Astrocyte (in vitro differentiated cells and primary cell): ENCODE measurements at regions not wholly inside any gene's neighbourhood (a gene's known extent, or its start where the extent isn't known, plus 50 kb on each side); places are given as distances from the start of the nearest gene placed in this dataset.

ENCODE experiments used
- DNase-seq: peaks from one replicate; pipeline ENCODE4 v3.0.0-alpha.2; 2010; ENCODE audit warnings: low read depth
- FAIRE-seq: peaks from 2 replicates; lab custom pipeline; 2011; peaks lifted over from hg19 to GRCh38; lab: Jason Lieb, UNC
- H2AFZ ChIP-seq: 2 replicates; pipeline ENCODE4 v1.6.0; 2012; ENCODE audit warnings: low read depth, low read length, inconsistent platforms
- H3K27ac ChIP-seq: 2 replicates; pipeline ENCODE4 v1.5.1; 2011; ENCODE audit warnings: low read depth, low read length, inconsistent platforms
- H3K27me3 ChIP-seq: 2 replicates; pipeline ENCODE4 v1.6.0; 2011; ENCODE audit warnings: low read length, inconsistent platforms; ENCODE audit not compliant: insufficient read depth
- H3K36me3 ChIP-seq: 2 replicates; pipeline ENCODE4 v1.5.1; 2011; ENCODE audit warnings: low read length, inconsistent platforms; ENCODE audit not compliant: insufficient read depth
- H3K4me1 ChIP-seq: 2 replicates; pipeline ENCODE4 v1.5.1; 2011; ENCODE audit warnings: low read length, inconsistent platforms; ENCODE audit not compliant: insufficient read depth
- H3K4me2 ChIP-seq: 2 replicates; pipeline ENCODE4 v1.6.0; 2012; ENCODE audit warnings: low read length, inconsistent platforms
- H3K4me3 ChIP-seq: 2 replicates; pipeline ENCODE4 v1.5.1; 2011; ENCODE audit warnings: low read depth, mild to moderate bottlenecking, low read length, inconsistent platforms; ENCODE audit not compliant: insufficient read depth
- H3K79me2 ChIP-seq: 2 replicates; pipeline ENCODE4 v1.6.0; 2012; ENCODE audit warnings: mild to moderate bottlenecking, low read length, inconsistent platforms; ENCODE audit not compliant: insufficient read depth
- H3K9ac ChIP-seq: 2 replicates; pipeline ENCODE4 v1.6.0; 2012; ENCODE audit warnings: mild to moderate bottlenecking, low read length, inconsistent platforms
- H3K9me3 ChIP-seq: 2 replicates; pipeline ENCODE4 v1.5.1; 2012; ENCODE audit warnings: low read depth, mild to moderate bottlenecking, low read length, inconsistent platforms; ENCODE audit not compliant: insufficient read depth
- H4K20me1 ChIP-seq: 2 replicates; pipeline ENCODE4 v1.6.0; 2012; ENCODE audit warnings: low read length, inconsistent platforms; ENCODE audit not compliant: insufficient read depth
- H3K27ac Mint-ChIP-seq: one replicate; pipeline ENCODE4 v1.8.0; 2021; ENCODE audit warnings: mild to moderate bottlenecking, mixed read lengths; ENCODE audit not compliant: unreplicated experiment
- H3K27me3 Mint-ChIP-seq: one replicate; pipeline ENCODE4 v1.8.0; 2021; ENCODE audit warnings: low read depth, mixed read lengths; ENCODE audit not compliant: unreplicated experiment
- H3K36me3 Mint-ChIP-seq: one replicate; pipeline ENCODE4 v1.8.0; 2021; ENCODE audit warnings: low read depth, mixed read lengths; ENCODE audit not compliant: unreplicated experiment
- H3K4me1 Mint-ChIP-seq: one replicate; pipeline ENCODE4 v1.8.0; 2021; ENCODE audit warnings: low read depth, mixed read lengths; ENCODE audit not compliant: unreplicated experiment
- H3K4me3 Mint-ChIP-seq: one replicate; pipeline ENCODE4 v1.8.0; 2021; ENCODE audit warnings: mild to moderate bottlenecking, moderate library complexity, mixed read lengths; ENCODE audit not compliant: unreplicated experiment
- H3K9me3 Mint-ChIP-seq: one replicate; pipeline ENCODE4 v1.8.0; 2021; ENCODE audit warnings: mild to moderate bottlenecking, mixed read lengths; ENCODE audit not compliant: unreplicated experiment
- EZH2 ChIP-seq: IDR thresholded peaks from 2 replicates; pipeline ENCODE4 v1.6.1; 2012; ENCODE audit warnings: mild to moderate bottlenecking, low read length, inconsistent platforms; ENCODE audit not compliant: insufficient read depth
- TF ChIP-seq, protein P1 (sequence below): IDR thresholded peaks from 2 replicates; pipeline ENCODE4 v1.5.1; 2011; ENCODE audit warnings: low read depth, mild to moderate bottlenecking, inconsistent platforms, low read length, moderate library complexity; ENCODE audit not compliant: insufficient read depth

DNA sequence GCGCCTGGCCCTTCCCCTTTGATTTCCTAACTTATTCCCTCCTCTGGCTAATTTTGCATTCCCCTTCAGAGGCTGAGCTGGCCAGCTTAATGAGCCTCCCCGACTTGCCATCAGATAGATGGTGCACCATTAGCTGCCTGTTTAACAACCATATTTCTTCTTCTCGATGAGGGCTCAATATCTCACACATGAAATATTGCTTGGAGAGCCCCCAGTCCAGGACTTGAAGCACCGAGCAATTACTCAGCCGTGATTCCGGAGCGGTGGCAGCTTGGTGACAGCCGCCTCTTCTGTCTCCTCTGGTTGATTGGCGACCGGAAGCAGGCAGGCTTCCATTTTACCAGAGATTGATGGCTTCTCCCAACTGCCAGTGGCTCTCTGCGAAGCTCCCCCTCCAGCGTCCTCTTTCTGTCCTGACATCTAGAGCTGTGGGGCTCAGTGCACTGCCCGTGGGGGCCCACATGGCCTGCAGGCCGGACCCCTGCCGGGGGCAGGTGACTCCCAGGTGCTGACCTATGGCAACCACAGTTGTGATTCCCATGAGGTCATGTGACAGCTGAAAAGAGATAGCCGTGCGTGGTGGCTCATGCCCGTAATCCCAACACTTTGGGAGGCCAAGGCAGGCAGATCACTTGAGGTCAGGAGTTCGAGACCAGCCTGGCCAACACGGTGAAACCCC lies 133.7 kb upstream of the SEC14L1 start:
- TF ChIP-seq EZH2, result no peak
- TF ChIP-seq, protein P1, sequence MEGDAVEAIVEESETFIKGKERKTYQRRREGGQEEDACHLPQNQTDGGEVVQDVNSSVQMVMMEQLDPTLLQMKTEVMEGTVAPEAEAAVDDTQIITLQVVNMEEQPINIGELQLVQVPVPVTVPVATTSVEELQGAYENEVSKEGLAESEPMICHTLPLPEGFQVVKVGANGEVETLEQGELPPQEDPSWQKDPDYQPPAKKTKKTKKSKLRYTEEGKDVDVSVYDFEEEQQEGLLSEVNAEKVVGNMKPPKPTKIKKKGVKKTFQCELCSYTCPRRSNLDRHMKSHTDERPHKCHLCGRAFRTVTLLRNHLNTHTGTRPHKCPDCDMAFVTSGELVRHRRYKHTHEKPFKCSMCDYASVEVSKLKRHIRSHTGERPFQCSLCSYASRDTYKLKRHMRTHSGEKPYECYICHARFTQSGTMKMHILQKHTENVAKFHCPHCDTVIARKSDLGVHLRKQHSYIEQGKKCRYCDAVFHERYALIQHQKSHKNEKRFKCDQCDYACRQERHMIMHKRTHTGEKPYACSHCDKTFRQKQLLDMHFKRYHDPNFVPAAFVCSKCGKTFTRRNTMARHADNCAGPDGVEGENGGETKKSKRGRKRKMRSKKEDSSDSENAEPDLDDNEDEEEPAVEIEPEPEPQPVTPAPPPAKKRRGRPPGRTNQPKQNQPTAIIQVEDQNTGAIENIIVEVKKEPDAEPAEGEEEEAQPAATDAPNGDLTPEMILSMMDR, result no peak
- FAIRE-seq (no peak), DNase-seq (no peak)
- Histone ChIP-seq H3K27me3 (no peaks in the 10 kb centered on the region), H3K36me3 (no peaks in the 10 kb centered on the region), H3K4me2 (no peak overlapping the region), H3K79me2 (no peaks in the 10 kb centered on the region), H3K9me3 (no peaks in the 10 kb centered on the region), H3K4me3 (no peak overlapping the region), H3K9ac (no peak overlapping the region), H4K20me1 (no peaks in the 10 kb centered on the region), H3K27ac (no peak overlapping the region), H3K4me1 (peaks cover 13% of the 10 kb centered on the region), H2AFZ (no peak overlapping the region)
- no peaks in the 10 kb centered on the region for H3K36me3 Mint-ChIP-seq
- peaks cover 22% of the 10 kb centered on the region for H3K27me3 Mint-ChIP-seq
- no peak overlapping the region for H3K27ac Mint-ChIP-seq
- peaks cover 7% of the 10 kb centered on the region for H3K4me1 Mint-ChIP-seq
- H3K4me3 Mint-ChIP-seq, result no peak overlapping the region
- peaks cover 9% of the 10 kb centered on the region for H3K9me3 Mint-ChIP-seq

DNA sequence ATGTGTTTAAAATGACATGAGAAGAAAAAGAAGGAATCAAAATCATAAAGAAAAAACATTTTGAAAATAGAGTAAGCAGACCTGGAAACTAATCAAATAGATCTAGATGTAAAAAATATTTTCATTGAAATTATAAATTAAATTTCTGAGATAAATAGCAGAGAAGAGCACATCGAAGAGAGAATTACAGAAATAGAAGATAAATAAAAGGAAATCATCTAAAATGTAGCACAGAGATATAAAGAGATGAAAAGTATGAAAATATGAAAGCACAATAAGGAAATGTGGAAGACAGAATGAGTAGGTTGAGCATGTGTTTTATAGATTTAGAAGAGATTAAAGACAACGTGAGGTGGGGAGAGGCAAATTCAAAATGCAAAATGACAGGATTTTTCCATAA lies 130.9 kb upstream of the SEC14L1 start:
- Histone ChIP-seq H2AFZ (no peak overlapping the region), H3K27ac (no peak overlapping the region), H3K9me3 (no peaks in the 10 kb centered on the region), H3K4me2 (no peak overlapping the region), H3K79me2 (no peaks in the 10 kb centered on the region), H4K20me1 (no peaks in the 10 kb centered on the region), H3K36me3 (no peaks in the 10 kb centered on the region), H3K9ac (no peak overlapping the region), H3K4me1 (no peaks in the 10 kb centered on the region), H3K4me3 (no peak overlapping the region), H3K27me3 (no peaks in the 10 kb centered on the region)
- no peaks in the 10 kb centered on the region for H3K4me1 Mint-ChIP-seq
- no peak overlapping the region for H3K27ac Mint-ChIP-seq
- no peak overlapping the region for H3K4me3 Mint-ChIP-seq
- FAIRE-seq (no peak), DNase-seq (no peak)
- no peaks in the 10 kb centered on the region for H3K36me3 Mint-ChIP-seq
- peaks cover 22% of the 10 kb centered on the region for H3K27me3 Mint-ChIP-seq
- no peak for TF ChIP-seq EZH2
- TF ChIP-seq, protein P1, result no peak
- H3K9me3 Mint-ChIP-seq, result peaks cover 9% of the 10 kb centered on the region

DNA sequence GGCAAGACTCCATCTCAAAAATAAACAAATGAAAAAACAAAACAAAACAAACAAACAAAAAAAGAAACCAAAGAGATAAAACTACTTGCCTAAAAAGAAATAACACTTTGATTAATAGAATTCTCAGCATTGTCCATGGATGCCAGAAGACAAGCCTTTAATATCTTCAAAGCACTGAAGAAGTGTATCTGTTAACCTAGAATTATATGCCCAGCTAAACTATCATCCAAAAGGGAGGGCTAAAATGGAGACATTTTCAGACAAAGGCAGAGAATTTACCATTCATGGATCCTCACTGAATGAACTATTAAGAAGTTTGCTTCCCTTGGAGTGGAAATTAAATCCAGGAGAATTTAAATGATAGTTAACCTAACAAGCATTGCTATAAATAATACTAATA lies 130.1 kb upstream of the SEC14L1 start:
- Histone ChIP-seq H2AFZ (no peak overlapping the region), H3K79me2 (no peaks in the 10 kb centered on the region), H3K27ac (no peak overlapping the region), H3K27me3 (no peaks in the 10 kb centered on the region), H3K9ac (no peak overlapping the region), H4K20me1 (no peaks in the 10 kb centered on the region), H3K4me3 (no peak overlapping the region), H3K9me3 (no peaks in the 10 kb centered on the region), H3K36me3 (no peaks in the 10 kb centered on the region), H3K4me1 (no peaks in the 10 kb centered on the region), H3K4me2 (no peak overlapping the region)
- no peak overlapping the region for H3K4me3 Mint-ChIP-seq
- DNase-seq, result no peak
- no peaks in the 10 kb centered on the region for H3K4me1 Mint-ChIP-seq
- H3K9me3 Mint-ChIP-seq, result peaks cover 9% of the 10 kb centered on the region
- H3K27me3 Mint-ChIP-seq, result peaks cover 22% of the 10 kb centered on the region
- H3K27ac Mint-ChIP-seq, result no peak overlapping the region
- TF ChIP-seq EZH2, result no peak
- TF ChIP-seq, protein P1, result no peak
- FAIRE-seq, result no peak
- H3K36me3 Mint-ChIP-seq, result no peaks in the 10 kb centered on the region
